ENCODE measurements at regions not wholly inside any gene's neighbourhood (a gene's known extent, or its start where the extent isn't known, plus 50 kb on each side); places are given as distances from the start of the nearest gene placed in this dataset.
"Not testable (repeated sequence)": the region's sequence is repeated elsewhere in the genome, so short reads cannot be mapped to it uniquely, and the experiment has no call there.

DNA sequence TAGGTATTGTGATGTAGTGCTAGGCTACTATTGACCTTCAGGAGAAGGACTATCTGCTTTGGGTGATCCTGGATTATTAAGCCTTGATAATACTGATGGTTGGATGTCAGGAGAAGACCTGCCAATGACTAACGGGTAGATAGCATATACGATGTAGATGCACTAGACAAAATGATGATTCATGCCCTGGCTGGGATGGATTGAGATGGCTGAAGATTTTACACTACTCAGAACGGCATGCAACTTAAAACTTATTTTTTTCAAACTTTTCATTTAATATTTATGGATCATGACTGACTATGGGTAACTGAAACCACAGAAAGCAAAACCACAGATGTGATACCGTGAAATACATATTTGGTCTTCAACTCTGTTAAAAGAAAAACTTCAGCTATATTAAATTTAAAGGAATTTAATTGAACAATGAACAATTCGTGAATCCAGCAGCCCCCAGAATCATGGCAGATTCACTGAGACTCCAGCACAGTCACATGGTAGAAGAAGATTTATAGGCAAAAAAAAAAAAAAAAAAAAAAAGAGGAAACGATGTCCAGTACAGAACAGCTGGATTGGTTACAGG is 124.6 kb upstream of the CDK13 start:
- no peak for DNase-seq (ENCODE audit: low spot score)

DNA sequence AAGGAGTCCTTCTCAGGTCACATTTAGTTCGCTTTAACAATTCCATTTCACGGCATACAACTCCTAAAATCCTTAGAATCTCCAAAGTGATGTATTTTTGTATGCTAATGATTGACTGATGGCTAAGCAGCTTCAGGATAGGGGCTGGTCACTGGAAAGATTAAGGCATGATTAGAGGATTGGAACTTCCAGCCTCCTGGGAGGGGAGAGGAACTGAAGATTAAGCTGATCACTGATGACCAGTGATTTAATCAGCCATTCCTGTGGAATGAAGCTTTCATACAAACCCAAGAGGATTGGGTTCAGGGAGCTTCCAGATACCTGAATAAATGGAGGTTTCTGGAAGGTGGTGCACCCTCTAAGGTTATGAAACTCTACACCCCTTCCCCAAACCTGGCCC is 123.9 kb upstream of the CDK13 start:
- no peak for DNase-seq (ENCODE audit: low spot score)

DNA sequence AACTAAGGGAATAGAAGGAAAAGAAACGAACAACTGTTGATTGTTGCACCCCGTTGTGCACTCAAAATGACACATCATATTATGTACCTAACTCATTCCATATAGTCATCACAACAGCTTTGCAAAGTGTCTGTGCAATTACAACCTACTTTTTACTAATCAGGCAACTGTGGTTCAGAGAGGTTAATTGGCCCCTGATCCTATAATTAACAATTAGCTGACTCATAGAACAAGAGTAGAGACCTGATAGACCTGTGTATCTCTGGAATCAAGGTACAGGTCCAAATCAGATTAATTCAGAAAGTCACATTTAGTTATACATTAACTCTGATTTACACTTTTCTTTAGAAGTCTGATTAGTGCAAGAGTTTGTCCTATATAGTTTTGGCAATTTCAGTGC is 122.5 kb upstream of the CDK13 start:
- DNase-seq (ENCODE audit: low spot score) = no peak

DNA sequence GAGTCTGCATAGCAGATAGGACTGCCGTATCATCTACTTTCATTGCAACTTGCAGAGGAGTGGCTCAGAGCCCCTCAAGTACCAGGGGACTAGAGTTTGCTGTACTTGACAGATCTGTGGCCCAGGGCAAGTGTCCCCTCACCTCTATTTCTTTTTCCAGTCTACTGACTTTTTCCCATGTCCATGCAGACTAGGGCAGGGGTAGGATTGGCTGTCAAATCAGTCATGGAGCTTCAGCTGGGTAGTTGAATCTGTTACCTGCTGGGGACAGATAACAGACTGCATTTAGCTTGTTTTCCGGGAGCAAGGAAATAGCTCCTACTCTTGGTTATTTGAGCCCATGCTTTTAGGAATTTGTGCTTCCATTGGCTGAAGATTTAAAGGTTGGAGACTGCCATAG is 121.0 kb upstream of the CDK13 start:
- DNase-seq (ENCODE audit: low spot score) = no peak

DNA sequence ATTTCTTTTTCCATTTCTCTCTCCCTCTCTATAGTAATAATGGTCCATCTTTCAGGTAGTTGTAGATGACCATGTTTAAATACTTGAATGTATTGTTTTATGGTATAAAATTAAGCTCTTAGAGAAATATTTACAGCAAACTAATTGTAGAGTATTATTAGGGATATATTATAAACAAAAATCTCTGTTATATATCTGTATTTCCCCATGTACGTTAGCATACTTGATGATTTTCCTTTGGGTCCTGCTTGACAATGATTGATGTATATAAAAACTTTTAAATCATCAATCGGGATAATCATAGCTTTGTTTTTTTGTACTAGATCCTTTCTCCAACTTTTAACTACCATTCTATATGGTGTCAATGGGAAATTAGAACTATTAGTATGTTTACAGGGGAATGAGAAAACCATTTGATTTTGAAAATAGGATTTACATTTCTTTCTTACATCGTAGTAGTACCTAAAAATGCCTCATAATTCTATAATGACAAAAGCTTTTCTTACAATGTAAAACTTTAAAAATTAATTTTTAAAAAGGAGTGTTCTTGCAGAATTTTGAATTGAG is 117.5 kb upstream of the CDK13 start:
- no peak for DNase-seq (ENCODE audit: low spot score)

DNA sequence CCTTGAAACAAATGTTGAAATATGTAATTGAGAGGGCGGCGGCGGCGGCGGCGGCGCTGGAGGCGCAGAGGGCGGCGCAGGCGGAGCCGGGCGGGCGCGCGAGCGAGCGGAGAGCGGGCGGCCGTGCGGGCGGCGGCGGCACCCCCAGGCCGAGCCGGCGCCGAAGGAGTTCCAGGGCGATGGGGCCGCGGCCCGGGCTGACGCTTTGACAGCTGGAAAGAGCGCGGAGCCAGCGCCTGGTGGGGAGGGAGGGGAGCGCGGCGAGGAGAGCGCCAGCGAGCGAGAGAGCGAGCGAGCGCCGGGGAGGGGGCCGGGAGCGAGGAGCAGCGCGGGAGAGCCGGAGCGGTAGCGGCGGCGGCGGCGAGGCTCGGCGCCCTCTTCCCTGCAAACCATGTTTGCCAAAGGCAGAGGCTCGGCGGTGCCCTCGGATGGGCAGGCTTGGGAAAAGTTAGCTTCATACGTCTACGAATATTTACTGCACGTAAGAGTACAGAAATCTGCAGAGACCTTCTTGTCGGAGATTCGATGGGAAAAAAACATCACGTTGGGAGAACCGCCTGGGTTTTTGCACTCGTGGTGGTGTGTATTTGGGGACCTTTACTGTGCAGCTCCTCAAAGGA is 116.8 kb upstream of the CDK13 start:
- DNase-seq (ENCODE audit: low spot score) = peak; percentile 77

DNA sequence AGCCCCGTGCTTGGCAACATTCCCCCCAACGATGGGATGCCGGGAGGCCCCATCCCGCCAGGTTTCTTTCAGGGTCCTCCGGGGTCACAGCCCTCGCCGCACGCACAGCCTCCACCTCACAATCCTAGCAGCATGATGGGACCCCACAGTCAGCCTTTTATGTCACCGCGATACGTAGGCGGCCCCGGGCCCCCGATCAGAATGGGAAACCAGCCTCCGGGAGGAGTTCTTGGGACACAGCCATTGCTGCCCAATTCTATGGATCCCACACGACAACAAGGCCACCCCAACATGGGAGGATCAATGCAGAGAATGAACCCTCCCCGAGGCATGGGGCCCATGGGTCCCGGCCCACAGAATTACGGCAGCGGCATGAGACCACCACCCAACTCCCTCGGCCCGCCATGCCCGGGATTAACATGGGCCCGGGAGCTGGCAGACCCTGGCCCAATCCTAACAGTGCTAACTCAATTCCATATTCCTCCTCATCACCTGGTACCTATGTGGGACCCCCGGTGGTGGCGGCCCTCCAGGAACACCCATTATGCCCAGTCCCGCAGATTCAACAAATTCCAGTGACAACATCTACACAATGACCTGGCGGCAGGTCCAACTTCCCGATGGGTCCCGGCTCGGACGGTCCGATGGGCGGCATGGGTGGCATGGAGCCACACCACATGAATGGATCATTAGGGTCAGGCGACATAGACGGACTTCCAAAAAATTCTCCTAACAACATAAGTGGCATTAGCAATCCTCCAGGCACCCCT is 116.0 kb upstream of the CDK13 start:
- DNase-seq (ENCODE audit: low spot score) = not testable (repeated sequence)

DNA sequence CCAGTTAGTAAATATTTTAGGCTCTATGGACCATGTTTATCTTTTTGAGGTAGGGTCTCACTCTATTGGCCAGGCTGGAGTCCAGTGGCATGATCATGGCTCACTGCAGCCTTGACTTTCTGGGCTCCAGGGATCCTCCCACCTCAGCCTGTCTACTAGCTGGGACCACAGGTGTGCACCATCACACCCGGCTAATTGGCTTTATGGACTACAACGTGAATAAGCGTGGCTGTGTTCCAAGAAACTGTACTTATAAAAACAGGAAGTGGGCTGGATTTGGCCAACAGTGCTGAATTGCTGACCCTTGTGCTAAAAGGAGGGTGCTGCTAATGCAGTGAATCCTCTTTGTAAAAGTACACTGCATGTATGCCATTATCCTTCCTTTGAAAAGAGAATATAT is 111.7 kb upstream of the CDK13 start:
- DNase-seq (ENCODE audit: low spot score) = no peak

DNA sequence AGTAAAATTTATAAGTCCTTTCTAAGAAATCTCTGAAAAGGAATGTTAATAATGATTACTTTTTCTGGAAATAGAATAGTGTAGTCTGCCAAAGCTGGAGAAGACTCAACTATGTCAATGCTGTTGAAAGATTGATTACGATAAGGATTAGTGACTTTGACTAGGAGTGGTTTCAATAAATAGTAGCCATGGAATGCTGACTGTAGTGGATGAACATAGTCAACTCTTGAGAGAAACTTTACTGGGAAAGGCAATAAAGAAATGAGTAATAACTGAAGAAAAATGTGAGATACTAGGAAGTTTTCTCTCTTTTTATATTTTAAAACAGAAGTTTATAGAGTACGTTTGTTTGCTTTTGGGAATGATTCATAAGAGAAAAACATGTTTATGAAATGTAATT is 105.0 kb upstream of the CDK13 start:
- no peak for DNase-seq (ENCODE audit: low spot score)

DNA sequence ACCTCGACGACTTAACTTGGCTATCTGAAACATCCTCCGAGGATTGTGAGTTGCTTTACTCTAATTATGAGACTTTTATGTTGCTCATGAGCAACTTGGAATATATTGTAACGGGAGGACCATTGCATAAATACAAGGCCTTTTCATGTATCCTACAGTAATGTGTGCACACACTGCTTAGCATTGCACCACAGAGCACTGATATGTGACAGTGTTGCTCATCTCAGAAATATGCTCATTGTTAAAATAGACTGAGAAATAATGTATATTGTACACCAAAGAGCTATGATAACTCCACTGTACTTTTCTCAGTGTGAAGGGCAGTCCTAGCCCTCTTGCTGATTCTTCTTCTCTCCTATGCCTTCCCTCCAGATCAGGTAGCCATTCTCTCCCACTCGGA is 102.8 kb upstream of the CDK13 start:
- DNase-seq (ENCODE audit: low spot score) = no peak

DNA sequence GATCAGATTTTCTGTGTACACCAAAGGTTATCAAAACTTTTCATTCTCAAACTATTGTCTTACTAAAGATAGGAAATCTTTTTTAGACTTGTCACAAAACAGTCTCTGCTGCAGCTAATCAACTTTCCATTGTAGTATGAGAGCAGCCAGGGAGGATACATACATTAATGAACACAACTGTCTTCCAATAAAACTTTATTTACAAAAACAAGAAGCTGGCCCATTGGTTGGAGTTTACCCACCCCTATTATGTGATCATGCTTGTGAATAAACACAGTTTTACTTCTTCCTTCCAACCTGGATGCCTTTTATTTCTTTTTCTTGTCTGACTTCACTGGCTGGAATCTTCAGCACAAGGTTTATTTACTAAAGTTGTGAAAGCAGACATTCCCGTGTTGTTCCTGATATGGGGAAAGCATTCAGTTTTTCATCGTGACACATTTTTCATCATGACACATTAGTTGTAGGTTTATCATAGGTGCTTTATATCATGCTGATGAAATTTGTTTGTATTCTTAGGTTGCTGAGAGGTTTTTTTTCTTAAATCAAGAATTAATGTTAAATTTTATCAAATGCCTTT is 98.5 kb upstream of the CDK13 start:
- DNase-seq (ENCODE audit: low spot score) = no peak

DNA sequence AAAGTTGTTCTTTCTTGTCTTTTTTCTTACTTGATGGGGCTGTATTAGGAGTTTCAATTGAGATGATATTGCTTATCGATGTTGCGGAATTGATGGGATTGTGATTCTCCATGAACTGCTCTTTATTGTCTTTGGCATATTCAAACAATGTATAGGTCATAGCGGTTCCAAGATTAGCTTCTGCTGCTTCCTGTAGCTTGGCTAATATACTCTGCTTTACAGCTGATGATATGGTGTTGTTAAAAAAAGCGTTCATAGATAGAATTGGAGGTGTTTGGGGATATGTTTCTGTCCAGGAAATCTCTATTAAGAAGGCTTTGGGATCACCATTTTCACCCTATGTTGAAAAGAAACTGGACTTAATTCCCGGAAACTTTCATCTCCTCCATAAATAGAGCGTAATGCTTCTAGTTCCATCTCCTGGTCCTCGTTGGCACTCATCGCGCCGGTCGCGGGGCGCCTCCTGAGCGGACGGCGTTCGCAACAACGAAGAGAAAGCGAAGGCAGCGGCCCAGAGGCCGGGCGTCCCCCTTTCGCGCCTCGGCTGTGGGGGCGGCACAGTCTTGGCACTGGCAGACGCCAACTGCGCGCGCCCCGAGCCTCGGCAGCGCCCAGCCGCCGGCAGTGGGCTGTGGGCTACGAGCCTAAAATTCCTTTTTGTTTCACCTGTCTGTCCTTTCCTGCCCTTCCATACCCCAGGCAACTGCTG is 95.3 kb upstream of the CDK13 start:
- DNase-seq (ENCODE audit: low spot score) = not testable (repeated sequence)

DNA sequence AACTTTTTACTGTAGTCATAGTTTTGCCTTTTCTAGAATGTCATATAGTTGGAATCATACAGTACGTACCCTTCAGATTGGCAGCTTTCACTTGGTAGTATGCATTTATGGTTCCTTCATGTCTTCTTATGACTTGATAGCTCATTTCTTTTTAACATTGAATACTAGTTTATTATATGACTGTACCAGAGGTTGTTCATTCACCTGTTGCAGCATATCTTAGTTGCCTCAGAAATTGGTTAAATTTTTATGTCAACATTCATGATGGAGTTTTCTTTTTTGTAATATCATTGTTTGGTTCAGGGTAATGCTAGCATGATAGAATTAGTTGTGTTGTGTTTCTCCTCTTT is 94.8 kb upstream of the CDK13 start:
- DNase-seq (ENCODE audit: low spot score) = no peak

DNA sequence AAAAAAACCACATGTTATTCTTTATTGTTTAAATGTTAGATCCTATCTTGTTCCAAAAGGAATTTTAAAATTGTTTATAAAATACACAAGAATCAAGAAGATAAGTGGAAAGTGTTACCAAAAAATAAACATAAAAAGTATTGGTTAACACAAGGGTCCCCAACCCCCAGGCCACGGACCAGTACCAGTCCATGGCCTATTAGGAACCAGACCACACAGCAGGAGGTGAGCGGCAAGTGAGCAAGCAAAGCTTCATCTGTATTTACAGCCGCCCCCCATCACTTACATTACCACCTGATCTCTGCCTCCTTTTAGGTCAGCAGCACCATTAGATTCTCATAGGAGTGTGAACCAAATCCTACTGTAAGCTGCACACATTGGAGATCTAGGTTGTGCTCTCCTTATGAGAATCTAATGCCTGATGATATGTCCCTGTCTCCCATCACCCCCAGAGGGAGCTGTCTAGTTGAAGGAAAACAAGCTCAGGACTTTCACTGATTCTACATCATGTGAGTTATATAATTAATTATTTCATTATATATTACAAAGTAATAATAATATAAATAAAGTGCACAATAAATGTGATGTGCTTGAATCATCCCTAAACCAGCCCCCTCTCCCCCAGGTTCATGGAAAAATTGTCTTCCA is 86.3 kb upstream of the CDK13 start:
- DNase-seq (ENCODE audit: low spot score) = not testable (repeated sequence)

DNA sequence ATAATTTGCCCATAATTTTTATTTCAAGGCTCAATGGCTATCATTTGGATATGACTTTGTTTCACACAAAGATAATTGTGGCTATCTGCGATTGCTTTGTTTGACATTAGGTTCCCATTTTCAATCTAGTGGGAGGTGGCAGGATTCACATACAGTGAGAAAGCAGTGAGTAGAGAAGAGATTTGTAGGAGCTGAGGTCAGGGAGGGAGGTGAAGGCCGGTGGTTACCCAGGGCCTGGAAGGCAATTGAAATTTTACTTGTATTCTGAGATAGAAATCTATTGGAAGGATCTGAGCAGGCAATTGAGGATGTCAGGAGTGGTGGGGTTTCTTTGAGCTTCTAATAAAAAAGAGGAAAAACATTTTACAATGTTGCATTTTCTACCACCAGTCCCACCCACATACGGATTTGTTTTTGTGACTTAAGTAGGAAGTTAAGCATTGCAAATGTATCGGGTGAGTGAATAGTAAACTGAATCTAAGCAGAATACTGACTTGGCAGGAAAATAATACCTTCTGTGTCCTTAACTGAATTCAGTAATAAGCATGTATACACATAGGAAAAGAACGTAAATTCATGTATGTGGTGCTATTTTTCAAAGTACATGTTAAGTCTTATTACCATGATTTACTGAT is 80.1 kb upstream of the CDK13 start:
- not testable (repeated sequence) for DNase-seq (ENCODE audit: low spot score)

DNA sequence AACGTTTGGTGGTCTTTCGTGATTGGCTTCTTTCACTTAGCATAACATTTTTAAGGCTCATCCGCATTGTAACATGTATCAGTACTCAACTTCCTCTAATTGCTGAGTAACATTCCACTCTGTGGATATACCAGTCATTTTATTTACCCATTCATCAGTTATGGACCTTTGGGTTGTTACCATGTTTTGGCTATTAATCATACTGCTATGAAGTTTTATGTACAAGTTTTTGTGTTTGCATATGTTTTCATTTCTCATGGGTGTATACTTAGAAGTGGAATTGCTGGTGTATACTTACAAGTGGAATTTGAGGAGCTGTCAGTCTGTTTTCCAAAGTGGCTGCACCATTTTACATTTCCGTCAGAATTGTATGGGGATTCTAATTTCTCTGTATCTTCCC is 78.4 kb upstream of the CDK13 start:
- not testable (repeated sequence) for DNase-seq (ENCODE audit: low spot score)

DNA sequence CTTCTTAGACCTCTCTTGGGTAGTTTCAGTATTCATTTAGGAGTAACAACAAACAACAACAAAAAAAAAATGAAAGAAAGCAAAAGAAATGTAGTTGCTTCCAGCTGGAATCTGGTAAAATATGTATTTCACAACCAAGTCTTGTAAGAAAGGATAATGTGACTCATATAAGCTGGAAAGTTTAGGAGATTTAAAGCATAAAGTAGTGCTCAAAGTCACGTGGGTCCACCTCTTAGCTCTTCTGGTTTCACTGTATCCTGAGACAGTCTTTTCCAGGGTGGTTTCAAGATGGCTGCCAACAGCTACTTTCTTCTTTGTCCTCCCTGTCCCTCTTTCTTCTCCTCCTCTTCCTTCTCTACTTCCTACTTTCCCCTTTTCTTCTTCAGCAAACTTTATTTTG is 69.5 kb upstream of the CDK13 start:
- no peak for DNase-seq (ENCODE audit: low spot score)

DNA sequence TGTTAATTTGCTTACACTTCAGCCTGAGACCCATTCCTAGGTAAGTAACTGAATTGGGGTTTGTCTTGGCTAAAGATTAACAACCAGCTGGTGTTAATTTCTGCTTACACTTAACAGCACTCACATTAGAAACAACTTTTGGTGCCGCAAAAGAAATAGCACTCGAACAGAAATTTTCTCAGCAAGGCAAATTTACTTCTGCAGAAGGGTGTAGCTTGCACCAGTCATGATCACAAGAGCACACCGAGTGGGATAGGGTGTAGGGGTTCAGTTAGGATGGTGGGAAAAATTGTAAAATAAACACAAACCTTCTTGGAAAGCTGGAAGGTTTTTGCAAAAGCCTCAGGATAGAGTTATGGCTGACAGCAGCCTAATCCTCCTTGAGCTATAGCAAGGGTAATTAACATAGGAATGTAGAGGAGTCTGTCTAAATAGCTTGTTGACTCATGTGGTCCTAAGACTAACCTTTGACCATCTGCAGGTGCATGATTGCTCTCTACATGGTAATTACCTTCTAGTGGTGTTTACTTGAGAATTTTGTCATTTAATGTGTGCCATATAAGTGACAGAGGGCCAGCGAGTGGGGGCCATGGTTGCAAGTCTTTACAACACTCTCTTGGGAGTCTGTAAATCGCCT is 67.8 kb upstream of the CDK13 start:
- DNase-seq (ENCODE audit: low spot score) = no peak

DNA sequence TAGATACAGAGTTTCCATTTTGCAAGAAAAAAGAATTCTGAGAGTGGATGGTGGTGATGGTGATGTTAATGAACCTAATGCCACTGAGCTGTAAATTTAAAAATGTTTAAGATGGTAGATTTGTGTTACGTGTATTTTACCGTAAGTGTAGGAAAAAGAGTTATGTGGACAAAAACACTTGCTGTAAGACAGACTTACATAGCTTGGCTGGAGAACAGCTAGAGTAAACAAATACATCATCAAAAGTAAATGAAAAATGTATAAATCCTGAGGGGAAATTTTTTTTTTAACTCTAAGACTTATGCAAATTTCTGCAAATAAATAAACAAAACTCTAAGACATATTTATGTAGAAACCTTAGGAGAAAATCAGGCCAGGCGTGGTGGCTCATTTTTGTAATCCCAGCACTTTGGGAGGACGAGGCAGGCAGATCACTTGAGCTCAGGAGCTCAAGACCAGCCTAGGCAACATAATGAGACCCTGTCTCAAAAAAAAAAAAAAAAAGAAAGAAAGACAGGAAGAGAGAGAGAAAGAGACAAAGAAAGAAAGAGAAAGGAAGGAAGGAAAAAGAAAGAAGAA is 66.2 kb upstream of the CDK13 start:
- no peak for DNase-seq (ENCODE audit: low spot score)

DNA sequence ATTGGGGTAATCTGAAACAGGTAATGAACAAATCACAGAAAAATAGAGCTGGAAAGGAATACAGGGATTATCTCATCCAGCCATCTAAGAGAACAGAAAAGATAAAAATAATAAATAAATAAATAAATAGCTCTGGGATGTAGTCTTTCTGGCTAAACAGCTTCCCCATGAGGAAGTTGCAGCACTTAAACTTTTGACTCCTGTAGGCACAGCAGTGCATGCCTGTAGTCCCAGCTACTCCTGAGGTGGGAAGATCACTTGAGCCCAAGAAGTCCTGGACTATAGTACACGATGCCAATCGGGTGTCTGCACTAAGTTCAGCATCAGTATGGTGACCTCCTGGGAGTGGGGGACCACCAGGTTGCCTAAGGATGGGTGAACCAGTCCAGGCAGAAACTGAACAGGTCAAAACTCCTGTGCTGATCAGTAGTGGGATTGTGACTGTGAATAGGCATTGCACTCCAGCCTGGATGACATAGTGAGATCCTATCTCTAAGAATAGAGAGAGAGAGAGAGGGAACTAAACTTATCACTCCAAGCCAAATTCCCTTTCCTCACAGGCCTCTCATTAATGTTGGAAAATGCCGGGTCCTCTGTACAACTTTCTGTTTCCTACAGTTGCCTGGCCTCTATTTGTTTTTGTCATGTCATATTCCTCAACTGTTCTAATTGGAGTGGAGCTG is 61.7 kb upstream of the CDK13 start:
- DNase-seq (ENCODE audit: low spot score) = no peak
